HEK293 (cell line): ENCODE measurements at regions not wholly inside any gene's neighbourhood (a gene's known extent, or its start where the extent isn't known, plus 50 kb on each side); places are given as distances from the start of the nearest gene placed in this dataset.

Experiments
- KLF7 ChIP-seq: fragments of 450-650 bp; formaldehyde crosslinking; IDR thresholded peaks from 2 replicates; pipeline ENCODE4 v1.5.1; 2016; ENCODE audit warnings: missing biosample characterization, missing genetic modification characterization, borderline replicate concordance
- PRDM10 ChIP-seq: fragments of 450-650 bp; formaldehyde crosslinking; IDR thresholded peaks from 2 replicates; pipeline ENCODE4 v1.5.1; 2016; ENCODE audit warnings: missing biosample characterization, missing genetic modification characterization
- REST ChIP-seq: fragments of 450-650 bp; formaldehyde crosslinking; IDR thresholded peaks from 2 replicates; pipeline ENCODE4 v1.5.1; 2016; ENCODE audit warnings: missing biosample characterization, missing genetic modification characterization
- ZFP37 ChIP-seq: fragments of 450-650 bp; formaldehyde crosslinking; IDR thresholded peaks from 2 replicates; pipeline ENCODE4 v1.5.1; 2016; ENCODE audit warnings: missing biosample characterization, missing genetic modification characterization
- ZNF112 ChIP-seq: fragments of 450-650 bp; formaldehyde crosslinking; IDR thresholded peaks from 2 replicates; pipeline ENCODE4 v1.5.0; 2017; ENCODE audit warnings: missing biosample characterization, missing genetic modification characterization
- ZNF26 ChIP-seq: fragments of 450-650 bp; formaldehyde crosslinking; IDR thresholded peaks from 2 replicates; pipeline ENCODE4 v1.5.1; 2016; ENCODE audit warnings: missing biosample characterization, missing genetic modification characterization
- ZNF274 ChIP-seq, 2 experiments: fragments of 200-500 bp in 1 of 2; fragments of 450-650 bp in 1 of 2; sonication (Bioruptor generic) in 1 of 2; formaldehyde crosslinking in 1 of 2; IDR thresholded peaks; 2 replicates each; pipeline versions ENCODE4 v1.5.1 to v1.6.1; 2014 to 2016; ENCODE audit warnings: borderline replicate concordance in 1 of 2, inconsistent platforms in 1 of 2, low read length in 1 of 2, missing biosample characterization in 1 of 2, missing genetic modification characterization in 1 of 2
- ZNF48 ChIP-seq: fragments of 450-650 bp; formaldehyde crosslinking; IDR thresholded peaks from 2 replicates; pipeline ENCODE4 v1.5.1; 2016; ENCODE audit warnings: missing biosample characterization, missing genetic modification characterization
- ZNF596 ChIP-seq: fragments of 450-650 bp; IDR thresholded peaks from 2 replicates; pipeline ENCODE4 v1.5.0; 2018; ENCODE audit warnings: missing biosample characterization, mild to moderate bottlenecking, missing genetic modification characterization, moderate library complexity
- TF ChIP-seq, protein P1 (sequence below): fragments of 450-650 bp; formaldehyde crosslinking; IDR thresholded peaks from 2 replicates; pipeline ENCODE4 v1.5.1; 2016; ENCODE audit warnings: missing biosample characterization, missing genetic modification characterization

- no peak for TF ChIP-seq ZNF112
- no peak for TF ChIP-seq ZNF26 (tag by site-specific recombination)
- TF ChIP-seq ZNF274 (IDR thresholded peaks at IDR 0.05; ENCODE audit: low read length) = no peak
- TF ChIP-seq ZNF274 (tag by site-specific recombination; IDR thresholded peaks at IDR 0.05; ENCODE audit: borderline replicate concordance) = no peak
- no peak for TF ChIP-seq REST (tag by site-specific recombination)
- TF ChIP-seq, protein P1, sequence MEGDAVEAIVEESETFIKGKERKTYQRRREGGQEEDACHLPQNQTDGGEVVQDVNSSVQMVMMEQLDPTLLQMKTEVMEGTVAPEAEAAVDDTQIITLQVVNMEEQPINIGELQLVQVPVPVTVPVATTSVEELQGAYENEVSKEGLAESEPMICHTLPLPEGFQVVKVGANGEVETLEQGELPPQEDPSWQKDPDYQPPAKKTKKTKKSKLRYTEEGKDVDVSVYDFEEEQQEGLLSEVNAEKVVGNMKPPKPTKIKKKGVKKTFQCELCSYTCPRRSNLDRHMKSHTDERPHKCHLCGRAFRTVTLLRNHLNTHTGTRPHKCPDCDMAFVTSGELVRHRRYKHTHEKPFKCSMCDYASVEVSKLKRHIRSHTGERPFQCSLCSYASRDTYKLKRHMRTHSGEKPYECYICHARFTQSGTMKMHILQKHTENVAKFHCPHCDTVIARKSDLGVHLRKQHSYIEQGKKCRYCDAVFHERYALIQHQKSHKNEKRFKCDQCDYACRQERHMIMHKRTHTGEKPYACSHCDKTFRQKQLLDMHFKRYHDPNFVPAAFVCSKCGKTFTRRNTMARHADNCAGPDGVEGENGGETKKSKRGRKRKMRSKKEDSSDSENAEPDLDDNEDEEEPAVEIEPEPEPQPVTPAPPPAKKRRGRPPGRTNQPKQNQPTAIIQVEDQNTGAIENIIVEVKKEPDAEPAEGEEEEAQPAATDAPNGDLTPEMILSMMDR (tag by site-specific recombination) = no peak
- TF ChIP-seq ZNF596 (tag by site-specific recombination) = no peak
- no peak for TF ChIP-seq ZFP37 (tag by site-specific recombination)
- no peak for TF ChIP-seq KLF7 (tag by site-specific recombination)
- TF ChIP-seq ZNF48 (tag by site-specific recombination) = no peak
- no peak for TF ChIP-seq PRDM10
Measured at GRCh38 chr6:169096388-169096787, 157.3 kb downstream of the THBS2 start.
